Lower leg skin (tissue), 3 donors: ENCODE measurements at regions not wholly inside any gene's neighbourhood (a gene's known extent, or its start where the extent isn't known, plus 50 kb on each side); places are given as distances from the start of the nearest gene placed in this dataset.

Experiments
- CTCF ChIP-seq, 3 donors: fragments of 450-650 bp; IDR thresholded peaks; one replicate each; pipeline ENCODE4 v1.5.1; 2016; ENCODE audit warnings: antibody characterized with exemption in 3 of 3, mild to moderate bottlenecking in 3 of 3, moderate library complexity in 2 of 3
- POLR2A ChIP-seq, 2 donors: fragments of 450-650 bp; IDR thresholded peaks; one replicate each; pipeline ENCODE4 v1.6.1; 2016 to 2017; ENCODE audit warnings: antibody characterized with exemption in 2 of 2, mild to moderate bottlenecking in 1 of 2, moderate library complexity in 1 of 2

DNA sequence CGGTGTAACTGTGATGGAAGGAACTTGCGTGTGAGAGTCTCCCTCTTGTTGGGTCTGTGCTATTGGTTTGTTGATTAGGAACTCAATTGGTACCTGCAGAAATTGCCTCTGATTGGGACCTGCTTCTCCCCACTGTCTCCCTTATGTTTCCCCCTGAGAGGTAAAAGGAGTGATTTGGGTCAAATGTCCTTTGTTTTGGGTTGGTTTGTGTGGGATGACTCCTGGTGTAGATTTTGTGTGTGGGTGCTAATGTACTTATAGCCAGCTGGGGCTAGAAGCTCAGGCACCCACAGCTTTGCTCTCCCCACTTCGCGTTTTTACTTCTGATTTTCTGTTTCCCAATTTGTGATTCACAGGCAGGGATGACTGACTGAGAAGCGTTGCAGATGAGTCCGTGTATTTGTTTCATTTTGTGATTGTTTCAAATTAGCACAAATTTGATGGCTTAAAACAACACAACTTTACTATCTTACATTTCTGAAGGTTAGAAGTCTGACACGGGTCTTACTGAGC lies 79.1 kb downstream of the UTRN start:
- TF ChIP-seq CTCF (IDR thresholded peaks at IDR 0.05) (no peak), POLR2A (IDR thresholded peaks at IDR 0.05) (no peak)
